HG03439 (cell line): ENCODE measurements at regions not wholly inside any gene's neighbourhood (a gene's known extent, or its start where the extent isn't known, plus 50 kb on each side); places are given as distances from the start of the nearest gene placed in this dataset.

Experiments
- ATAC-seq: cut with Tn5 transposase; IDR thresholded peaks from one replicate; pipeline ENCODE4 v1.9.1; 2021; ENCODE audit warnings: mild to moderate bottlenecking, moderate library complexity; ENCODE audit not compliant: unreplicated experiment

- no peak for ATAC-seq
These were observed 108.2 kb upstream of the CWC22 start for GRCh38 chr2:180115269-180115668.

- ATAC-seq, result no peak
These were observed 104.8 kb upstream of the CWC22 start for GRCh38 chr2:180111901-180112300.

- no peak for ATAC-seq
These were observed 103.4 kb upstream of the CWC22 start for GRCh38 chr2:180110469-180110868.

GRCh38 chr2:180101846-180102245, 94.7 kb upstream of the CWC22 start:
- ATAC-seq, result no peak

- ATAC-seq, result no peak
These were observed 92.2 kb upstream of the CWC22 start for GRCh38 chr2:180099308-180099707.

- no peak for ATAC-seq
These were observed 78.0 kb upstream of the CWC22 start for GRCh38 chr2:180085144-180085543.

- no peak for ATAC-seq
These were observed 70.3 kb upstream of the CWC22 start for GRCh38 chr2:180077295-180077906.

- no peak for ATAC-seq
These were observed 68.8 kb upstream of the CWC22 start for GRCh38 chr2:180075870-180076269.

- no peak for ATAC-seq
These were observed 64.7 kb upstream of the CWC22 start for GRCh38 chr2:180071797-180072196.

GRCh38 chr2:180063494-180064092, 56.5 kb upstream of the CWC22 start:
- no peak for ATAC-seq

GRCh38 chr2:180062178-180062577, 55.1 kb upstream of the CWC22 start:
- ATAC-seq, result no peak

- no peak for ATAC-seq
These were observed 54.4 kb upstream of the CWC22 start for GRCh38 chr2:180061546-180061945.

GRCh38 chr2:180061085-180061484, 54.0 kb upstream of the CWC22 start:
- ATAC-seq, result no peak

- ATAC-seq, result no peak
These were observed 51.9 kb upstream of the CWC22 start for GRCh38 chr2:180058993-180059392.

GRCh38 chr2:180057706-180058412, 50.8 kb upstream of the CWC22 start:
- ATAC-seq, result no peak
